Left ventricle myocardium inferior (tissue), 1 donor: ENCODE measurements at regions not wholly inside any gene's neighbourhood (a gene's known extent, or its start where the extent isn't known, plus 50 kb on each side); places are given as distances from the start of the nearest gene placed in this dataset.

Experiments
- DNase-seq: peaks from one replicate; pipeline ENCODE4 v3.0.0-alpha.2; 2020
- H3K27ac ChIP-seq: fragments of 200-600 bp; replicated peaks from 2 replicates; pipeline ENCODE4 v1.8.0; 2021
- H3K27me3 ChIP-seq: fragments of 200-600 bp; 2 replicates; pipeline ENCODE4 v1.8.0; 2021; ENCODE audit warnings: low read depth
- H3K36me3 ChIP-seq: fragments of 200-600 bp; 2 replicates; pipeline ENCODE4 v1.8.0; 2021
- H3K4me1 ChIP-seq: fragments of 200-600 bp; 2 replicates; pipeline ENCODE4 v1.8.0; 2021
- H3K4me3 ChIP-seq: fragments of 200-600 bp; 2 replicates; pipeline ENCODE4 v1.8.0; 2021; ENCODE audit warnings: mild to moderate bottlenecking, moderate library complexity
- H3K9me3 ChIP-seq: fragments of 200-600 bp; replicated peaks from 2 replicates; pipeline ENCODE4 v1.8.0; 2021
- CTCF ChIP-seq: fragments of 200-600 bp; IDR thresholded peaks from 2 replicates; pipeline ENCODE4 v1.8.0; 2021; ENCODE audit warnings: antibody characterized with exemption, mild to moderate bottlenecking, borderline replicate concordance
- intact Hi-C: fragments of 100-400 bp; cut with micrococcal nuclease; formaldehyde crosslinking; loops from one replicate; pipeline ENCODE4 v1.11.0; 2022
- donor health status: DM: no; HTN: yes; CAD: no; lungs with severe emphysema.

GRCh38 chr6:3575166-3575565 lies 118.3 kb upstream of the SLC22A23 start:
- no peak for TF ChIP-seq CTCF
- Histone ChIP-seq H3K4me1 (no peaks in the 10 kb centered on the region), H3K36me3 (no peaks in the 10 kb centered on the region), H3K27me3 (peaks cover 57% of the 10 kb centered on the region), H3K9me3 (no peaks in the 10 kb centered on the region), H3K27ac (no peak overlapping the region), H3K4me3 (no peak overlapping the region)
- DNase-seq, result no peak
- intact Hi-C loops, result no loop called here

DNA sequence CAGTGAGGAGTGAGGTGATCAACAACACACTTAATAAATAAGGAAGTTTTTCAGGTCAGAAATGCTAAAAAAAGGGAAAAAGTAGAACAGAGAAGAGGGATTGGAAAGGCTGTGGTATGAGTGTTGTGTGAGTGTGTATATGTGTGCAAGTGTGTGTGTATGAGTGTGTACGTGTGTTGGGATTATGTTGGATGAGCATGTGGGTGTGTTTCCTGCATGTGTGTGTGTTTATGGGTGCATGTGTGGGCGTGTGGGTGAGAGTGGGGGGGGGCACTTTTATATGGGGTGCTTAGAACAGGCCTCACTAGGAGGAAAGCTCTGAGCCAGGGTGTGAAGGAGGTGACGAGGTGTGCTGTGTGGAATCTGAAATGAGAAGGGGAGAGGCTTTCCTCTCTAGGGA lies 116.8 kb upstream of the SLC22A23 start:
- TF ChIP-seq CTCF, result no peak
- Histone ChIP-seq H3K27ac (no peak overlapping the region), H3K27me3 (peaks cover 49% of the 10 kb centered on the region), H3K9me3 (no peaks in the 10 kb centered on the region), H3K36me3 (no peaks in the 10 kb centered on the region), H3K4me1 (no peaks in the 10 kb centered on the region), H3K4me3 (no peak overlapping the region)
- DNase-seq, result no peak
- intact Hi-C loops, result no loop called here

DNA sequence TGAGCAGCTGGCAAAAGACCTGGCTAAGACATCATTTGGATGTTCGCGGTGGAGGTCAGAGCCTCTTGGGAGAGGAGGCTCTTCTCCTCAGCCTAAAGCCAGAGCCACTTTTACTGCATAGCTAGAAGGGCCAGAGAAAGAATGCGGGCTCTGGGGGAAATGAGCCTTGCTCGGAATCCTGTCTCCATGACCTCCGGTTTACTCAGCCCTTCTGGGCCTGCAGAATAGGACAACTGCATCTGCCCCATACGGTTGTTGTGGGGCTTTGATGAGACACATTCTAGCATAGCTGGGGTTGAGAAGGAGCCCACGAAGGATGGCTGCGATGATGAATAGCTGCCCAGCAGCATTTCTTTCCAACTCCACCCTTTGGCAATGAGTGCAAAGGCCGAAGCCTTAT lies 115.0 kb upstream of the SLC22A23 start:
- Histone ChIP-seq H3K4me3 (no peak overlapping the region), H3K27me3 (peaks cover 44% of the 10 kb centered on the region), H3K9me3 (no peaks in the 10 kb centered on the region), H3K4me1 (no peaks in the 10 kb centered on the region), H3K27ac (no peak overlapping the region), H3K36me3 (no peaks in the 10 kb centered on the region)
- TF ChIP-seq CTCF, result no peak
- no peak for DNase-seq
- intact Hi-C loops, result no loop called here

- no peak for DNase-seq
- Histone ChIP-seq H3K9me3 (no peaks in the 10 kb centered on the region), H3K36me3 (no peaks in the 10 kb centered on the region), H3K4me1 (no peaks in the 10 kb centered on the region), H3K4me3 (no peak overlapping the region), H3K27me3 (peaks cover 42% of the 10 kb centered on the region), H3K27ac (no peak overlapping the region)
- intact Hi-C loops, result no loop called here
- no peak for TF ChIP-seq CTCF
Observed at GRCh38 chr6:3571250-3571681, 114.4 kb upstream of the SLC22A23 start.

DNA sequence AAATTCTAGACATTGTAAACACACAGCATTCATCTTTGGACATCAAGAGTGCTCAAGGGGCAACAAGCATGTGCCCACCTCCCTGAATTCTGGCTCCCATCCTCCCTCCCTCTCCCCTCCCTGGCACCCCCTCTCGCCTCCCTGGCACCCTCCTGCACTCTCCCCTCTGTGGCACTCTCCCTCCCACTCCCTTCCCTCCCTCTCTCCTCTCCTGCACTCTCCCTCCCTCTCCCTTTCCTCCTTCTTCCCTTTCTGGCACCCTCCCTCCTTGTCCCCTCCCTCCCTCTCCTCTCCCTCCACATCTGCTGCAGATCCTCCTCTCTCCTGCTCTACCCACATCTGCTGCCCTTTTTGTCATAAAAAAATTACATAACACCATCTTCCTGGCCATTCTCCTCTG lies 113.0 kb upstream of the SLC22A23 start:
- H3K4me1 ChIP-seq, result no peaks in the 10 kb centered on the region
- no peak for TF ChIP-seq CTCF
- H3K9me3 ChIP-seq, result no peaks in the 10 kb centered on the region
- no peaks in the 10 kb centered on the region for H3K36me3 ChIP-seq
- intact Hi-C loops, result no loop called here
- DNase-seq, result no peak
- H3K27ac ChIP-seq, result no peak overlapping the region
- no peak overlapping the region for H3K4me3 ChIP-seq
- H3K27me3 ChIP-seq, result peaks cover 28% of the 10 kb centered on the region
